Astrocyte (in vitro differentiated cells and primary cell): ENCODE measurements at regions not wholly inside any gene's neighbourhood (a gene's known extent, or its start where the extent isn't known, plus 50 kb on each side); places are given as distances from the start of the nearest gene placed in this dataset.
"Not testable (repeated sequence)": the region's sequence is repeated elsewhere in the genome, so short reads cannot be mapped to it uniquely, and the experiment has no call there.

ENCODE experiments used
- DNase-seq: peaks from one replicate; pipeline ENCODE4 v3.0.0-alpha.2; 2010; ENCODE audit warnings: low read depth
- FAIRE-seq: peaks from 2 replicates; lab custom pipeline; 2011; peaks lifted over from hg19 to GRCh38; lab: Jason Lieb, UNC
- H2AFZ ChIP-seq: 2 replicates; pipeline ENCODE4 v1.6.0; 2012; ENCODE audit warnings: low read depth, low read length, inconsistent platforms
- H3K27ac ChIP-seq: 2 replicates; pipeline ENCODE4 v1.5.1; 2011; ENCODE audit warnings: low read depth, low read length, inconsistent platforms
- H3K27me3 ChIP-seq: 2 replicates; pipeline ENCODE4 v1.6.0; 2011; ENCODE audit warnings: low read length, inconsistent platforms; ENCODE audit not compliant: insufficient read depth
- H3K36me3 ChIP-seq: 2 replicates; pipeline ENCODE4 v1.5.1; 2011; ENCODE audit warnings: low read length, inconsistent platforms; ENCODE audit not compliant: insufficient read depth
- H3K4me1 ChIP-seq: 2 replicates; pipeline ENCODE4 v1.5.1; 2011; ENCODE audit warnings: low read length, inconsistent platforms; ENCODE audit not compliant: insufficient read depth
- H3K4me2 ChIP-seq: 2 replicates; pipeline ENCODE4 v1.6.0; 2012; ENCODE audit warnings: low read length, inconsistent platforms
- H3K4me3 ChIP-seq: 2 replicates; pipeline ENCODE4 v1.5.1; 2011; ENCODE audit warnings: low read depth, mild to moderate bottlenecking, low read length, inconsistent platforms; ENCODE audit not compliant: insufficient read depth
- H3K79me2 ChIP-seq: 2 replicates; pipeline ENCODE4 v1.6.0; 2012; ENCODE audit warnings: mild to moderate bottlenecking, low read length, inconsistent platforms; ENCODE audit not compliant: insufficient read depth
- H3K9ac ChIP-seq: 2 replicates; pipeline ENCODE4 v1.6.0; 2012; ENCODE audit warnings: mild to moderate bottlenecking, low read length, inconsistent platforms
- H3K9me3 ChIP-seq: 2 replicates; pipeline ENCODE4 v1.5.1; 2012; ENCODE audit warnings: low read depth, mild to moderate bottlenecking, low read length, inconsistent platforms; ENCODE audit not compliant: insufficient read depth
- H4K20me1 ChIP-seq: 2 replicates; pipeline ENCODE4 v1.6.0; 2012; ENCODE audit warnings: low read length, inconsistent platforms; ENCODE audit not compliant: insufficient read depth
- H3K27ac Mint-ChIP-seq: one replicate; pipeline ENCODE4 v1.8.0; 2021; ENCODE audit warnings: mild to moderate bottlenecking, mixed read lengths; ENCODE audit not compliant: unreplicated experiment
- H3K27me3 Mint-ChIP-seq: one replicate; pipeline ENCODE4 v1.8.0; 2021; ENCODE audit warnings: low read depth, mixed read lengths; ENCODE audit not compliant: unreplicated experiment
- H3K36me3 Mint-ChIP-seq: one replicate; pipeline ENCODE4 v1.8.0; 2021; ENCODE audit warnings: low read depth, mixed read lengths; ENCODE audit not compliant: unreplicated experiment
- H3K4me1 Mint-ChIP-seq: one replicate; pipeline ENCODE4 v1.8.0; 2021; ENCODE audit warnings: low read depth, mixed read lengths; ENCODE audit not compliant: unreplicated experiment
- H3K4me3 Mint-ChIP-seq: one replicate; pipeline ENCODE4 v1.8.0; 2021; ENCODE audit warnings: mild to moderate bottlenecking, moderate library complexity, mixed read lengths; ENCODE audit not compliant: unreplicated experiment
- H3K9me3 Mint-ChIP-seq: one replicate; pipeline ENCODE4 v1.8.0; 2021; ENCODE audit warnings: mild to moderate bottlenecking, mixed read lengths; ENCODE audit not compliant: unreplicated experiment

GRCh38 chr9:67133124-67133523, 140.8 kb upstream of the SPATA31A3 start:
- H3K9me3 ChIP-seq, H3K9ac ChIP-seq, H3K27me3 ChIP-seq, H3K4me3 ChIP-seq, H4K20me1 ChIP-seq, H3K36me3 Mint-ChIP-seq, H2AFZ ChIP-seq, H3K36me3 ChIP-seq, H3K4me1 Mint-ChIP-seq, H3K79me2 ChIP-seq, H3K27ac Mint-ChIP-seq, H3K9me3 Mint-ChIP-seq, H3K4me2 ChIP-seq, H3K27ac ChIP-seq, H3K27me3 Mint-ChIP-seq, FAIRE-seq, H3K4me1 ChIP-seq, H3K4me3 Mint-ChIP-seq, DNase-seq: not testable (repeated sequence)

GRCh38 chr9:67116761-67117160, 124.4 kb upstream of the SPATA31A3 start:
- not testable (repeated sequence) for H3K79me2 ChIP-seq, H3K4me3 ChIP-seq, H3K36me3 Mint-ChIP-seq, H2AFZ ChIP-seq, H3K4me1 ChIP-seq, H3K27ac Mint-ChIP-seq, H3K4me2 ChIP-seq, H3K9me3 ChIP-seq, FAIRE-seq, H3K4me1 Mint-ChIP-seq, H3K27me3 Mint-ChIP-seq, DNase-seq, H3K27ac ChIP-seq, H3K9ac ChIP-seq, H3K9me3 Mint-ChIP-seq, H3K36me3 ChIP-seq, H3K27me3 ChIP-seq, H4K20me1 ChIP-seq, H3K4me3 Mint-ChIP-seq

GRCh38 chr9:67112148-67112547, 119.8 kb upstream of the SPATA31A3 start:
- H3K4me1 ChIP-seq, H4K20me1 ChIP-seq, H3K9me3 Mint-ChIP-seq, H3K4me3 Mint-ChIP-seq, H3K27ac ChIP-seq, H2AFZ ChIP-seq, H3K27me3 ChIP-seq, DNase-seq, H3K79me2 ChIP-seq, H3K36me3 ChIP-seq, H3K9me3 ChIP-seq, H3K27ac Mint-ChIP-seq, FAIRE-seq, H3K4me1 Mint-ChIP-seq, H3K27me3 Mint-ChIP-seq, H3K36me3 Mint-ChIP-seq, H3K4me3 ChIP-seq, H3K9ac ChIP-seq, H3K4me2 ChIP-seq: not testable (repeated sequence)

- not testable (repeated sequence) for H2AFZ ChIP-seq, H3K4me1 ChIP-seq, FAIRE-seq, H3K36me3 ChIP-seq, H3K9me3 ChIP-seq, H4K20me1 ChIP-seq, H3K4me1 Mint-ChIP-seq, H3K4me2 ChIP-seq, DNase-seq, H3K36me3 Mint-ChIP-seq, H3K27ac Mint-ChIP-seq, H3K27me3 ChIP-seq, H3K27me3 Mint-ChIP-seq, H3K9me3 Mint-ChIP-seq, H3K79me2 ChIP-seq, H3K4me3 ChIP-seq, H3K9ac ChIP-seq, H3K27ac ChIP-seq, H3K4me3 Mint-ChIP-seq
Measured at GRCh38 chr9:67111733-67112132, 119.4 kb upstream of the SPATA31A3 start.

- not testable (repeated sequence) for H4K20me1 ChIP-seq, H3K27ac Mint-ChIP-seq, H3K4me3 Mint-ChIP-seq, H3K36me3 ChIP-seq, H2AFZ ChIP-seq, H3K9ac ChIP-seq, H3K4me3 ChIP-seq, H3K9me3 ChIP-seq, H3K4me2 ChIP-seq, H3K4me1 ChIP-seq, H3K36me3 Mint-ChIP-seq, H3K9me3 Mint-ChIP-seq, H3K27me3 Mint-ChIP-seq, H3K4me1 Mint-ChIP-seq, H3K27ac ChIP-seq, FAIRE-seq, H3K27me3 ChIP-seq, DNase-seq, H3K79me2 ChIP-seq
Measured at GRCh38 chr9:67109859-67110258, 117.5 kb upstream of the SPATA31A3 start.

GRCh38 chr9:67106659-67107058, 114.3 kb upstream of the SPATA31A3 start:
- H3K4me1 Mint-ChIP-seq, H3K27me3 Mint-ChIP-seq, H4K20me1 ChIP-seq, H2AFZ ChIP-seq, H3K36me3 ChIP-seq, H3K9me3 Mint-ChIP-seq, H3K27me3 ChIP-seq, H3K4me3 Mint-ChIP-seq, H3K27ac ChIP-seq, H3K79me2 ChIP-seq, H3K9me3 ChIP-seq, H3K9ac ChIP-seq, H3K4me1 ChIP-seq, H3K4me3 ChIP-seq, H3K36me3 Mint-ChIP-seq, DNase-seq, FAIRE-seq, H3K27ac Mint-ChIP-seq, H3K4me2 ChIP-seq: not testable (repeated sequence)
